DOHH2 (cell line): ENCODE measurements at regions not wholly inside any gene's neighbourhood (a gene's known extent, or its start where the extent isn't known, plus 50 kb on each side); places are given as distances from the start of the nearest gene placed in this dataset.

Experiments
- H3F3A ChIP-seq: fragments of 200-600 bp; sonication (generic), shearing (Covaris generic); 2 replicates; pipeline ENCODE4 v1.6.0; 2016; ENCODE audit warnings: antibody characterized with exemption, mild to moderate bottlenecking; ENCODE audit not compliant: control insufficient read depth, insufficient read depth
- H3K27ac ChIP-seq: fragments of 200-600 bp; sonication (generic); 2 replicates; pipeline ENCODE4 v1.5.1; 2014; ENCODE audit warnings: low read depth, mild to moderate bottlenecking, low read length, moderate library complexity
- H3K27me3 ChIP-seq: fragments of 200-600 bp; sonication (generic); 2 replicates; pipeline ENCODE4 v1.6.1; 2014; ENCODE audit warnings: mild to moderate bottlenecking, low read length, mixed read lengths; ENCODE audit not compliant: control insufficient read depth
- H3K36me3 ChIP-seq: fragments of 200-600 bp; sonication (generic); 2 replicates; pipeline ENCODE4 v1.6.1; 2014; ENCODE audit warnings: mild to moderate bottlenecking, low read length, moderate library complexity, mixed read lengths; ENCODE audit not compliant: control insufficient read depth
- H3K4me1 ChIP-seq: fragments of 200-600 bp; sonication (generic); 2 replicates; pipeline ENCODE4 v1.6.1; 2014; ENCODE audit warnings: mild to moderate bottlenecking, low read length, mixed read lengths; ENCODE audit not compliant: control insufficient read depth
- H3K4me2 ChIP-seq: fragments of 200-600 bp; sonication (generic); 2 replicates; pipeline ENCODE4 v1.6.0; 2014; ENCODE audit warnings: mild to moderate bottlenecking, low read length, moderate library complexity
- H3K4me3 ChIP-seq: fragments of 200-600 bp; sonication (generic); 2 replicates; pipeline ENCODE4 v1.5.1; 2014; ENCODE audit warnings: mild to moderate bottlenecking, low read length, mixed read lengths
- H3K79me2 ChIP-seq: fragments of 200-600 bp; sonication (generic); 2 replicates; pipeline ENCODE4 v1.6.1; 2014; ENCODE audit warnings: mild to moderate bottlenecking, low read length, mixed read lengths; ENCODE audit not compliant: control insufficient read depth
- H3K9me2 ChIP-seq: fragments of 200-600 bp; sonication (generic); replicated peaks from 2 replicates; pipeline ENCODE4 v1.6.1; 2014; ENCODE audit warnings: mild to moderate bottlenecking, low read length, mixed read lengths; ENCODE audit not compliant: control insufficient read depth
- H3K9me3 ChIP-seq: fragments of 200-600 bp; sonication (generic); 2 replicates; pipeline ENCODE4 v1.6.1; 2014; ENCODE audit warnings: antibody characterized with exemption, low read length, mixed read lengths; ENCODE audit not compliant: control insufficient read depth, insufficient read depth
- H4K20me1 ChIP-seq: fragments of 200-600 bp; sonication (generic); 2 replicates; pipeline ENCODE4 v1.6.0; 2014; ENCODE audit warnings: low read depth, mild to moderate bottlenecking, antibody characterized with exemption, low read length, moderate library complexity; ENCODE audit not compliant: control insufficient read depth, insufficient read depth
- CTCF ChIP-seq: fragments of 200-600 bp; sonication (generic); IDR thresholded peaks from one replicate; pipeline ENCODE4 v1.5.1; 2014; ENCODE audit warnings: antibody characterized with exemption, mild to moderate bottlenecking, low read depth, low read length; ENCODE audit not compliant: poor library complexity, severe bottlenecking
- EZH2phosphoT487 ChIP-seq: fragments of 200-600 bp; sonication (generic); IDR thresholded peaks from 2 replicates; pipeline ENCODE4 v1.6.1; 2017; ENCODE audit warnings: borderline replicate concordance, mild to moderate bottlenecking, antibody characterized with exemption, low read length, moderate library complexity, mixed read lengths

- H3K4me3 ChIP-seq, result no peak overlapping the region
- TF ChIP-seq CTCF (no peak), EZH2phosphoT487 (no peak)
- H3K9me3 ChIP-seq, result no peaks in the 10 kb centered on the region
- no peaks in the 10 kb centered on the region for H4K20me1 ChIP-seq
- H3K36me3 ChIP-seq, result no peaks in the 10 kb centered on the region
- H3K27me3 ChIP-seq, result no peaks in the 10 kb centered on the region
- no peaks in the 10 kb centered on the region for H3K9me2 ChIP-seq
- no peaks in the 10 kb centered on the region for H3F3A ChIP-seq
- H3K4me2 ChIP-seq, result no peak overlapping the region
- H3K79me2 ChIP-seq, result no peaks in the 10 kb centered on the region
- H3K27ac ChIP-seq, result no peak overlapping the region
- no peaks in the 10 kb centered on the region for H3K4me1 ChIP-seq
Measured at GRCh38 chr11:70732881-70733196, 334.5 kb downstream of the CTTN start.

- H3K36me3 ChIP-seq, result no peaks in the 10 kb centered on the region
- no peaks in the 10 kb centered on the region for H3K9me2 ChIP-seq
- TF ChIP-seq EZH2phosphoT487, result no peak
- TF ChIP-seq CTCF, result no peak
- H3K9me3 ChIP-seq, result no peaks in the 10 kb centered on the region
- H4K20me1 ChIP-seq, result no peaks in the 10 kb centered on the region
- no peaks in the 10 kb centered on the region for H3F3A ChIP-seq
- H3K4me1 ChIP-seq, result no peaks in the 10 kb centered on the region
- H3K4me2 ChIP-seq, result no peak overlapping the region
- H3K27me3 ChIP-seq, result no peaks in the 10 kb centered on the region
- H3K27ac ChIP-seq, result no peak overlapping the region
- no peak overlapping the region for H3K4me3 ChIP-seq
- no peaks in the 10 kb centered on the region for H3K79me2 ChIP-seq
Measured at GRCh38 chr11:70733327-70734325, 335.3 kb downstream of the CTTN start.

- Histone ChIP-seq H3K4me3 (no peak overlapping the region), H3K79me2 (no peaks in the 10 kb centered on the region), H3K27me3 (no peaks in the 10 kb centered on the region), H3K9me2 (no peaks in the 10 kb centered on the region), H3K4me2 (no peak overlapping the region), H3K27ac (no peak overlapping the region), H3F3A (no peaks in the 10 kb centered on the region), H3K9me3 (no peaks in the 10 kb centered on the region), H4K20me1 (no peaks in the 10 kb centered on the region), H3K4me1 (no peaks in the 10 kb centered on the region), H3K36me3 (no peaks in the 10 kb centered on the region)
- TF ChIP-seq EZH2phosphoT487 (no peak), CTCF (no peak)
Measured at GRCh38 chr11:70734379-70734778, 336.1 kb downstream of the CTTN start.
